Fibroblast of peridontal ligament (primary cell): ENCODE measurements at regions not wholly inside any gene's neighbourhood (a gene's known extent, or its start where the extent isn't known, plus 50 kb on each side); places are given as distances from the start of the nearest gene placed in this dataset.

ENCODE experiments used
- DNase-seq: peaks from one replicate; pipeline ENCODE4 v3.0.0-alpha.2; 2010; ENCODE audit errors: extremely low read depth

DNA sequence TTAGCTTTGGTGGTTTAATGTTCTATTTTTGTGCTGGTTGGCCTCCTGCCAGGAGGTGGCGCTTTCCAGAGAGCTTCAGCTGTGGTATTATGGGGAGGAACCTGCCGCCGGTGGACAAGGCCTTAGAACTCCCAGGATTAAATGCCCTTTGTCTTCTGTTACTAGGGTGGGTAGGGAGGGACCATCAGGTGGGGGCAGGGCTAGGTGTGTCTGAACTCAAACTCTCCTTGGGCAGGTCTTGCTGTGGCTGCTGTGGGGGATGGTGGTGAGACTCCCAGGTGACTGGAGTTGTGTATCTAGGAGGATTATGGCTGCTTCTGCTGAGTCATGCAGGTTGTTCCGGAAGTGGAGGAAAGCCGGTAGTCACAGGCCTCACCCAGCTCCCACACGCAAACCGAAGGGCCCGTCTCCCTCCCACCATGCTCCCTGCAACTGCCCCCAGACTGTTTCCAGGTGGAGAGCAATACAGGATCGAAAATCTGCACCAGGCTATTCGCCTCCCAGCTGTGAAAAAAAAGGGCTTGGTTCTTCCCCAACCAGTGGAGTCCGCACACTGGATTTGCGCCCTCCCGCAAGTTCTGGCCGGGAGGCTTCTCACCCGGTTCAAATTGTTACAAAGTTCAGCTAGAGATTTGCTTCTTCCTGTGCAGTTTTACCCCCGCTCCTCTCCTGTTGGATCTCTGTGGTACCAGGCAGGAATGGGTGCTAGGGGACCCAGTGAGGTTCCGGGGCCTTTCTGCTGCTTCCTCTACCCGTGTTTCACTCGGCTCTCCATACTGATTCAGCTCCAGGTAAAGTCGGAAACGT, 220.5 kb downstream of the CENPF start:
- DNase-seq = no peak

DNA sequence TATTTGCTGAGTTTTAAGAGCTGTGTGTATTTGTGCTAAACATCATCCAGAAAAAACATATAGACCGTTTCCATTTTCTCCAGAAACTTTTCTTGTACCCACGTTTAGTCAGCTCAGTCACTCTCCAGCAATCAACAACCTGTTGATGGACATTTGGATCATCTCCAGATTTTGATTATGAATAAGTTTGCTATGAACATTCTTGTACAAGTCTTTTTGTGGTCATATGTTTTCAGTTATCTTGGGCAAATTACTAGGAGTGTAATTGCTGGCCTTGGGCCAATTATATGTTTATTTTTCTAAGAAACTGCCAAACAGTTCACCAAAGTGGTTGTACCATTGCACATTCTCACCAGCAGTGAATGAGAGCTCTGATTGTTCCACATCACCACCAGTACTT, 221.8 kb downstream of the CENPF start:
- peak; percentile 61 for DNase-seq

DNA sequence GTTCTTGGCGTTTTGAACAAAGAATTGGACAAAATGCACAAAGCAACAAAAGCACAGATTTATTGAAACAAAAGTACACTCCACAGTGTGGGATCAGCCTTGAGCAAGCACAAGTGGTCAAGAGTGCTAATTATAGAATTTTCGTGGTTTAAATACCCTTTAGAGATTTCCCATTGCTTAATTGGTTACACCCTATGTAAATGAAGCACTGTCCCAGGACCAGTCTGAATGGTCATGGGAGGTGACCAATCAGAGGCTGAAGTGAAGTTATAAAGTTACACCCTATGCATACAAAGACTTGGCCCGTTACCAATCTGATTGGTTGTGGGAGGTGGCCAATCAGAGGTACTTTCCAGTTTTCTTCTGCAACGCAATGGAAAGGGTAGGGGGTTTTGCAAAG, 223.6 kb downstream of the CENPF start:
- DNase-seq = no peak

DNA sequence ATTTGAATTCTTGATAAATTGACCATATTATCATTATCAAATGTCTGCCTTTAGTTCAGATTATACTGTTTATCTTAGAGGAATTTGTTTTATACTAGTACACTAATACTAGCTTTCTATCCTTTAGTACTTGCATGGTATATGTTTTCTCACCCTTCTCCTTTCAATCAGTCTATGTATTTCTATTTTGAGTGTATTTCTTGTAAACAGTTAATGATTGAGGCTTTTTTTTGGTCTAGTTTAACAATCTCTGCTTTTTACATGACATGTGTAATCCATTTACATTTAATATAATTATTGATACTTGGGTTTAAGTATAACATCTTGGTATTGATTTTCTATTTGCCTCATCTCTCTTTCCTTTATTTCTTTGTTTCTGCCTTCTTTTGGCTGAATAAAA, 224.9 kb downstream of the CENPF start:
- DNase-seq = no peak

DNA sequence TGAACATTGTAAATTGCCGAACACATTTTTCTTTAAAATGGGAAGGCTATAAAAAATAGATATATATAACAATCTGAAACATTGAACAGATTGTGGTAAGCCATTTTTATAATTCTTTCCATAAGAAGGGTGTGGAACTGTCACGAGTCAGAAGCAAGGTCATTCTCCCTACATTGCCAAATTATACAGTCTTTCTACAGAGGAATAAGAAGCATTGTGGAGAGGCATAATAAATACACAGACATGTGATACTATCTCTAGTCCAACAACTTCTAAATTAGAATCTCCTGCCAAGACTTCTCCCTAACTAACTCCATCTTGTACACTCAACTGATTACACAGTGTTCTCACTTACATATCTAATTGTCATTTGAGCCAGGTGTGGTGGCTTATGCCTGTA, 227.9 kb downstream of the CENPF start:
- peak; percentile 86 for DNase-seq

DNA sequence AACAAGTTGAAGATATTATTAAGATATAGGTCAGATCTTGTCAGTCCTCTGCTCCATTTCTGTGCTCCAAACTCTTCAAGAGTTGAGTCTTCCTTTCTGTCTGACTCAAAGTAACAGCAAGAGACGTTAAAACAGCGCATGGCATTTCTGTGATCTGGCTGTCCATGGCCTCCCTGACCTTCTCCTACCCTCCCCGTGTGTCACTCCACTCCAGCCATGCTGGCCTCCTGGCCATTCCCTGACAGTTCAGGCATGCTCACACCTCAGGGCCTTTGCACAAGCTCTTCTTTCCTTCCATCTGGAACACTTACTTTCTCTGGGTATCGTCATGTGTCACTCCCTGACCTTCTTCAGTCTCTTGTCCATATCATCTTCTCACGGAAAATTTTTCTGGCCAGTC, 229.0 kb downstream of the CENPF start:
- DNase-seq = no peak

DNA sequence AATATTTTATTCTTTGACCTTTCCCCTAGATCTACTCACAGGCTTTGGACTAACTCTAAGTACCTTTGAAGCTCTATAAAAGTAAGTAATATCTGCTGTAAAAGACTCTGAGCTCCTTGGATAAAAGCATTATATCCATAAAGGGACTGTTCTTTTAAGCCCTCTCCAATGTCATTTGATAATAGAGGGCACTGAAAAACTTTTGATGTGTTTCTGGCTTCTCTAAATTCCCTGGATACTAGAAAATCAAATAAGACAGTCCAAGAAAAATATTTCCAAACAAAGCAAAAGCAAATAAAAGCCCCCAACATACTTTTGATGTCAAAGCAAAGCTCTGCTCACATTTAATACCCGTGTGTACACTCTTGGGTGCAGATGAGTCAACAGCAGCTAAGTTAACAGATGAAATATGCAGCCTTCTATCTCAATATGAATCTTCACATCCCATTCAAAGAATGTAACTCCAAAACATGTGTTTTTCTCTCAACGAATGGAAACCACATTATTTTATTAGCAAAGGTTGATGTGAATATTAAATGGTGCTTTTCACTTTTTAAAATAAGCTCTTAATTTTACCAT, 230.3 kb downstream of the CENPF start:
- peak; percentile 72 for DNase-seq

DNA sequence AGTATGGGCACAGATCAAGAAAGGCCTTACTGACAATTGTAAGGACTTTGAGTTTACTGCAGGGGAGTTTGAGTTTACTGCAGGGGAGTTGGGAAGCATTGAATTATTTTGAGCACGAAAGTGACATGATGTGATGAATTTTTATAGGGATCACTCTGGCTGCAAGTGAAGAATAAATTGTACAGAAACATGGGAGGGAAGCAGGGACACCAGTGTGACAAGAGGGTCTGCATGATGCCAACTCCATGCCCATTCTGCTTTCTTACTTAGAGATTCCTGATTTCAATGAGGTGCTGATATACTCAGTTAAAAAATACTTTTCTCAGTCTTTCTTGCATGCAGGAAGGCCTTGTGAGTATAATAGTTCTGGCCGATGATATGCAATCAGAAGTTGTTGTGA, 234.4 kb downstream of the CENPF start:
- no peak for DNase-seq

DNA sequence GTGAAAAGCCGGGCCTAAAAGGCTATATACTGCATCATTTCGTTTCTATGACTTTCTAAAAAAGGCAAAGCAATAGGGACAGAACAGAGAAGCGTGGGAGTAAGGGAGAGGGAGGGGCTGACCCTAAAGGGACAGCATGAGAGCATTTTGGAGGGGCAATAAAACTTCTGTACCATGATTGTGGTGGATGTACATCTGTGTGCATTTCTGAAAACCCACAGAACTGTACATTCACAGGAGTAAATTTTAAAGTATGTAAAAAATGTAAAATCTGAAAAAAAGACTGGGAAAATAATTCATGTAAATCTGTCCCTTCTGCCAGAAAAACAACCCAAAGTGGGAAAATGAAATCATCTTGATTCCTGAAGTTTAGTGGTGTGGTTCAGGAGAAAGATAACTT, 235.4 kb downstream of the CENPF start:
- DNase-seq = peak; percentile 79

DNA sequence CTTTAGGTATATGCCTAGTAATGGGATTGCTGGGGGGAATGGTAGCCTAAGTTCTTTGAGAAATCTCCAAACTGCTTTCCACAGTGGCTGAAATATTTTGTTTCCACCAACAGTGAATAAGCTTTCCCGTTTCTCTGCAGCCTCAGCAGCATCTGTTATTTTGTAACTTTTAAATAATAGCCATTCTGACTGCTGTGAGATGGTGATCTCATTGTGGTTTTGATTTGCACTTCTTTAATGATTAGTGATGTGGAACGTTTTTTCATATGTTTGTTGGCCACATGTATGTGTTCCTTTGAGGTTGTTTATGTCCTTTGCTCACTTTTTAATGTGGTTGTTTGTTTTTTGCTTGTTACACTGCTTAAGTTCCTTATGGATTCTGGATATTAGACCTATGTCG, 237.4 kb downstream of the CENPF start:
- DNase-seq = peak; percentile 75

DNA sequence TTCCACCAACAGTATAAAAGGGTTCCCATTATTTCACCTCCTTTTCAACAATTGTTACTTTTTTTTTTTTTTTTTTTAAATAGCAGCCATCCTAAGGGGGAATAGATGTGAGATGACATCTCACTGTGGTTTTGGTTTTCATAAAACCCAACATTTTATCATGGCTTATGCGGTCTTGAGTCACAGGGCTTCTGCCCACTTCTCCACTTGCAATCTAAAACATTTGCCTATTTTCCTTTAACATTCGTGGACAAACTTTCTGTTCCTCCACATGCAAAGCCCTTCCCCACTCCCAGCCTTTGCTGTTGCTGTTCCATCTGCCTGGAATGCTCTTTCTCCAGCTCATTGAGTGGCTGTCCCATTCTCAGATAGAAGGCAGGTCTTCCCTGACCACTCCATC, 239.7 kb upstream of the KCNK2 start:
- peak; percentile 68 for DNase-seq

DNA sequence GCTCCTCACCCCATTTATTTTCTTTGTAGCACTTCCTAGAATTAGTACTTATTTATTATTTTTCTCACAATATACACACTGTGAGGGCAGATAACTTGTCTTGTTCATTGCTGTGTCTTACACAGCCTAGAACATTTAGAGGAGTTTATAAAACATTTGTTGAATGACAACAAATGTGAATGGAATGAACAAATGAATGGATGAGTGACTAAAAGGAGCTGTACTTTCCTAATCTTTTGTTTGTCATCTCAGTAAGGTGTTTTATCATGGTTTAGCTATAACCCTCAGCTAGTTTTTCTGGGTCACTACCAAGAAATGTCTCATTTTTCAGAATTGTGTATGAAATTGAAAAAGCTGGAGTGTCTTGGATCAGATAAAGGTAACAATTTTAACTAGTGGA, 239.3 kb upstream of the KCNK2 start:
- DNase-seq = no peak

DNA sequence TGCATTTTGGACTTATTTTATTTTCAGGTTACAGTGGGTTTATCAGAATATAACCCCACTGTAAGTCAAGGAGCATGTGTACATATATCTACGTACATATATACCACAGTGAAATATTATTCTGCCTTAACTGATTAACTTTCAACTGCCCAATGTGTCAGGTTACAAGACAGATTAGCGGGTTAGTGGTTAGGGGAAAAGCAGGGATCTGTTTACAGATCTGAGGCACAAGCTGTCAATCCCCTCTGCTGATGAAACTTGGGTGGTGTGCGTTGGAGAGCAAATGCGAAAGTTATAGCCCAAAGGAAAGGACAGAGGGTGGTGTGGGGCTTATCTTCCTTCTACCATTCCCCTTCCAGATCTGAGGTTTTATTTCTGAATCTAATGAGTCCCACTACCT, 238.2 kb upstream of the KCNK2 start:
- no peak for DNase-seq

DNA sequence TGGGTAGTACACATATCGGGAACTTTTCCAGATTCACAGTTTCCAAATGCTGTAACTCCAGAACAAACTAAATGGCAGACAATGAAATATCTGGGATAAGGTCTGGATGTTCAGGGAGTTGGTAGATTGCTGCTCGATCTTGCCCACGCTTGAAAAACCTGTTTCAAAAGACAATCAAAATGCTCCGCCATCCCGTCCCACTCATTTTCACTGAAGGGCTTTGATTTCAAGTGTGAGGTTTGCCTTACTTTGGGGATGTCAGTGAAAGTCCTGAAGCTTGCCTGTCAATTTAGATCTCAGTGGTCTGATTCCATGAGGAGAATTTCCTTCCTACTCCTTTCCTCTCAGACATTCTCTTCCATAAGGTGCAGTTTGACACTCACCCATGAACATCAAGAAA, 236.3 kb upstream of the KCNK2 start:
- DNase-seq = no peak

DNA sequence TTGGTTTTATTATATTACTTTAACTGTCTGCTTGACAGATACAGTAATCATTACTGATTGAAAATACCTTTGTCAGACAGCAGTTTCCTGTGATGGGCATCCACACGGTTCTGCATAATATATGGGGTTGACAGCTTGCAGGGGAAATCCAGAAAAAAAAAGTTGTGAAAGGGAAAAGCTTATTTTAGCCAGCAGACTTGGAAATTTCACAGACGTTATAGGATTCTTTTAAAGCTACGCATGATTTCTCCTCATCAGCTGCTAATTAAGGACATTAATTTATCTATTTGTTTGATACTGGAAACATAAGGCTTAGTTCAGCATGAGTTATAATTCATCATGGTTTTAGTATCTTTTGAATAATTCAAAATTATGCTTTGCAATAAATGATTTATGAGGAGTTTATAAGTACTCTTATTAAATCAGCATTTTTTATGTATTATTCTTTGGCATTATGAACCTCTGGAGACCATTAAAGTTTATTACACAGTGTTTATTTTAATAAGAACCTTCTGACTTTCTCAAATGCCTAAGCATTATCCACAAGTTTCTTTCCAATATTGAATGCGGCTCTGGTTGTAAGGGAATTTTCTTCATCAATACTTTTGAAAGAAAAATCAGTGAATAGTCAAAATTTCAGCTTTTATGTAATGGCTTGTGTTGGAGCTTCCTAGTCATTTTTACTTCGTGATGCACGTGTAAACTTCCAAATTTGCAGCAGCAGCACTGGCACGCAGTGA, 235.3 kb upstream of the KCNK2 start:
- DNase-seq = no peak

DNA sequence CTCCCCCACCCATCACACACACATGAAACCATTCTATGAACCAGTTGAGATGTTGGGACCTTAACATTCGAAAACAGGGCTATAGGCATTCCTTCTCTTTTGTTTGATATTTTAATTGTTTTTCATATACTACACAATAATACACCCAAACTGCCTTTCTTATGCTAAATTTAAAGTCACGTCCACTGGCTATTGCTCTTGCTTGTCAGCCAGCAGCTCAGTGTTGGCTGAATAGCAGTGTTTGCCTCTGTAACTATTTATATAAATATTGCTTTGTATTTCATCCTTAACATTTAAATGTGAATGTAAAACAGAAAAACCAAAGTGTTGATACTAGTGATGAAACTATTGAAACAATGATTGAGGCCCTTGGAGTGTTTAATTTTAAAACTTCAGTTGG, 234.4 kb upstream of the KCNK2 start:
- DNase-seq = no peak

DNA sequence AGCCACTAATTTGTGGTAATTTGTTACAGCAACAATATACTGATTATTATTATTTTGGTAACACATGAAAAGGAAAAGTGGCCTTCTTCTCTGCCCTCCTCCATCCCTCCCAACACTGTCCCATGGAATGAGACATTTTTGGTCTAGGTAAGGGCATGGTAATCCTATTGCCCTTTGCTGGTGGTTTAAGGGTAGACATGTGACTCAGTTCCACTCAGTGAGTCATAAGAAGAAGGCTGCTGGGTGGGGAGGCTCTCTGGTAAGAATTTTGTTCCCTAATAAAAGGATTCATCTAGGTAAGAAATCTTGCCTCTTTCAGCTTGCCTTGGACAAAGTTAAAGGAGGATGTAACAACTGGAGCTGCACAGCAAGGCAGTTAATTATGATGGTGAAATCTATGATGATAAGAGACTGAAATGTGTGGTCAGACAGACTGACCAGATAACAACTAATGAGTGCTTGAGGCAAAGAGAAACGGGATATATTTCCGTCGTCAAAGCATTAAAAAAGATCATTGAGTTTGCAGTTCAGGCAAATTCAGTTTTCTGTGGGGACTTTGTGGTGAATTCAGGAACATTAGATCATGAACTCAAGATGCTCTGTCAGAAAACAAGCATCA, 232.0 kb upstream of the KCNK2 start:
- no peak for DNase-seq

DNA sequence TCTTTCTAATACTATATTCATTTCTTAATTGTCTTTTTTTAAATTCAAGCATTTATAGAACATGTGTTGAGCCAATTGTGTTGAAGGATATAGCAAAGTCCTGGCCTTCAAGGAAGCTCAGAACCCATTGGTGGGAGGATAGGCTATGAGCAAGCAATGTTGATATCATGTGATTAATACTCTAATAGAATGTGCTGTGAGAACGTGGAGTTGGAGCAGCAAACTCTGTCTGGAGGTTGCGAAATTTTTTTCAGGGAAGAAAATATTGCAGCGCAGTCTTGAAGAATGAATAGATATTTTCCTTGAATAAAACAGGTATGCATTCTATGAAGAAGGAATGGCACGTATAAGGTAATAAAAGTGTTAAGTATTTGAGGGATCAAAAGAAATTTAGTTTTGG, 229.2 kb upstream of the KCNK2 start:
- DNase-seq = no peak

DNA sequence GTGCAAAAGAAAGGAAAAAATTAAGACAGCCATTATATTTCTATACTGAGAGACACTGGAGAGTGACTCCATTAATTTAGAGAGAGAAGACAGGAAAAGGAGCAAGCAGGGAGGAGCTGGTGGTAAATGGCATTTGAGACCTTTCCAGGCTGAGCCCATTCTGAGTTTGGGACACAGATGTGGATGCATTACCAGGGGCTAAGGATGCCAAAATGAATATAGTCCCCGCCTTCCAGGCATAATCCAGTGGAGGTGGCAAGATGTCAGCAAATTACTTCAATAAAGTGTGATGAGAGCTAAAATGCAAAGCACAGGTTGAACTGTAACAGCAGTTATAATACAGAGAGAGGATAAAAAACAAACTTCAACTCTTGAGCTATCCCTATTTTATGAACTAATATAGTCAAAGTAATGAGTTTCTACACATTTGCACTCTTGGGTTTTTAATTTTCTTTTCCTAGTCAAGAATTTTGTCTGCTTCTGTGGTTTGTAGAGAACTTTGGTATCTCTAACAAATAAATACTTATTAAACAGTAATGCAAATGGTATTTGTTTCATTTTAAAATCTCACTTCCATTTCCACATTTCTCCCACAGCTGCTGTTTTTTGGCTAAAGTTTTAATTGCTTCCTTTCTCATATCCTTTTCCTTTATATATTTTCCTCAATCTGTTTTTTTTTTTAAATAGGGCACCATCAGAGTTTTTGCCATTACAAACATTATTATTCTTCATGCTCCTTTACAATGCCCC, 228.2 kb upstream of the KCNK2 start:
- DNase-seq = peak; percentile 37

DNA sequence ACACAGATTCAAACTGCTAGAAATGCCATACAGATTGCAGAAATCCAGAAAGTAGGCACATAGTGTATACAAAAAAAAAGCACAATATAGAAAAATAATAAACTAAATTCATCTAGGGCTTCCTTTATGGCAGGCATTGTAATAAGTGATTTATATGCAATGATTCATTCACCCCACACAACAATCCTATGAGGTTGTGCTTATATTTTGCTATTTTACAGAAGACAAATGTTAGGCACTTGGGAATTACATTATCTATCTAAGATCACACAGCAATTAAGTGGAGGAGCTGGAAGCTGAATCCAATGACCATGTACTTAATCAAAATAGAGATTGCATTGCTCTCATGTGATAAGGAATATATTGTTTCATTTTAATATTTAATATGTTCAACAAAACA, 225.7 kb upstream of the KCNK2 start:
- no peak for DNase-seq

DNA sequence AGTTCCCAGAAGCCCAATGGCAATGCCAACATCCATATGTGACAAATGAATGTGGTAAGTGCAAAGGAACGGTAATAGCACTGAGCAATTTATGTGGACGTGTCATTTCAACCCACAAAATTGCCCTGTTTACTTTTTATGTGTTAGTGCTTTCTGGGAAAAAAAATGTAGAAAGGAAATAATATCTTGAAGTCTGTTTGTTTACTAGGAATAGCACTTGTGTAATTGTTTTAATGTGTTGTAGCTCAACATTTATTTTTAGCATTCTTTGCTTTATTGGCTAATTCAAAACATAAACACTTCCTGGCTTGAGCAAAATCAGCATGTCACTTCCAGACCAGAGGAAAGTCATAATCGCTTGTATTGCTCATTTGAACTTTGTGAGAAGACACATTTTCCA, 224.8 kb upstream of the KCNK2 start:
- DNase-seq = peak; percentile 82

DNA sequence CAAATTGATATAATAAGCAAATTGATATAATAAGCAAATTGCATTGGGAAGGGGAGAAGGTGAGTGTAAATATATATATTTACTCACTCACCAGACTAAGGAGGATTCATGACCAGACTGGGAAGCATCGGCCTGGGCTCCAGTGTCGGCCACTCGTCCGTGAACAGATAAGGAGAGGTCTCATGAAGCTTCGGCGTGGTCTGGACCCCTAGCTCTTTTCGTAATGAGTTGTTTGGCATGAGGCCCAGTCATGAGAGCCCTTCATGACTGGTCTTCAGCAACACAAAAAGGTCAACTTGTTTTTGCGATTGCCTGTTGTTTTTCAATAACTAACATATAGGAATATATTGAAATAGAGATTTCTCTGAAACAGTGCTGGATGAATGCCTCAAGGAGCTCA, 222.9 kb upstream of the KCNK2 start:
- DNase-seq = no peak
